8988T (cell line): ENCODE measurements at regions not wholly inside any gene's neighbourhood (a gene's known extent, or its start where the extent isn't known, plus 50 kb on each side); places are given as distances from the start of the nearest gene placed in this dataset.
"Not testable (repeated sequence)": the region's sequence is repeated elsewhere in the genome, so short reads cannot be mapped to it uniquely, and the experiment has no call there.

ENCODE experiments used
- DNase-seq: peaks from one replicate; pipeline ENCODE4 v3.0.0; 2011

- DNase-seq: no peak
These were observed 423.7 kb upstream of the MTPN start for GRCh38 chr7:136400877-136401276.

- DNase-seq: no peak
These were observed 422.2 kb upstream of the MTPN start for GRCh38 chr7:136399385-136399784.

- no peak for DNase-seq
These were observed 415.7 kb upstream of the MTPN start for GRCh38 chr7:136392856-136393255.

- no peak for DNase-seq
These were observed 414.2 kb upstream of the MTPN start for GRCh38 chr7:136391371-136391770.

GRCh38 chr7:136389933-136390332, 412.8 kb upstream of the MTPN start:
- no peak for DNase-seq

GRCh38 chr7:136386876-136387275, 409.7 kb upstream of the MTPN start:
- DNase-seq: no peak

- DNase-seq: not testable (repeated sequence)
These were observed 394.2 kb upstream of the MTPN start for GRCh38 chr7:136371409-136371808.

GRCh38 chr7:136370137-136370536, 393.0 kb upstream of the MTPN start:
- DNase-seq: no peak

- no peak for DNase-seq
These were observed 392.1 kb upstream of the MTPN start for GRCh38 chr7:136369225-136369624.

- DNase-seq: no peak
These were observed 382.3 kb upstream of the MTPN start for GRCh38 chr7:136359333-136359903.

- DNase-seq: no peak
These were observed 376.1 kb upstream of the MTPN start for GRCh38 chr7:136353287-136353686.

- no peak for DNase-seq
These were observed 371.5 kb upstream of the MTPN start for GRCh38 chr7:136348542-136349192.

- DNase-seq: no peak
These were observed 371.0 kb upstream of the MTPN start for GRCh38 chr7:136348142-136348541.

- DNase-seq: no peak
These were observed 370.3 kb upstream of the MTPN start for GRCh38 chr7:136347488-136347887.

GRCh38 chr7:136342251-136342650, 365.1 kb upstream of the MTPN start:
- DNase-seq: no peak

GRCh38 chr7:136339464-136339863, 362.3 kb upstream of the MTPN start:
- DNase-seq: no peak

- no peak for DNase-seq
These were observed 359.8 kb upstream of the MTPN start for GRCh38 chr7:136336932-136337331.

GRCh38 chr7:136333636-136334035, 356.5 kb upstream of the MTPN start:
- DNase-seq: no peak

GRCh38 chr7:136326045-136326609, 349.0 kb upstream of the MTPN start:
- no peak for DNase-seq

GRCh38 chr7:136325578-136325977, 348.4 kb upstream of the MTPN start:
- DNase-seq: no peak

GRCh38 chr7:136325027-136325426, 347.9 kb upstream of the MTPN start:
- DNase-seq: no peak

GRCh38 chr7:136324073-136324704, 347.0 kb upstream of the MTPN start:
- no peak for DNase-seq

- DNase-seq: no peak
These were observed 335.4 kb upstream of the MTPN start for GRCh38 chr7:136312592-136312991.

- no peak for DNase-seq
These were observed 332.2 kb upstream of the MTPN start for GRCh38 chr7:136309407-136309806.
